GM23338 (cell line): ENCODE measurements at regions not wholly inside any gene's neighbourhood (a gene's known extent, or its start where the extent isn't known, plus 50 kb on each side); places are given as distances from the start of the nearest gene placed in this dataset.

Source experiments
- ATAC-seq: fragments of 200-7000 bp; cut with Tn5 transposase; 3 replicates; pipeline ENCODE4 v1.9.1; 2020
- DNase-seq: peaks from one replicate; pipeline ENCODE4 v3.0.0-alpha.2; 2015; ENCODE audit warnings: low spot score
- H2AFZ ChIP-seq: fragments of 200-600 bp; sonication (generic); 2 replicates; pipeline ENCODE4 v1.8.0; 2016; ENCODE audit warnings: antibody characterized with exemption, mild to moderate bottlenecking, moderate library complexity
- H3F3A ChIP-seq: fragments of 200-600 bp; sonication (generic); replicated peaks from 2 replicates; pipeline ENCODE4 v1.8.0; 2017; ENCODE audit warnings: antibody characterized with exemption, mixed run types, low read depth
- H3K27ac ChIP-seq: fragments of 200-600 bp; sonication (generic); 2 replicates; pipeline ENCODE4 v1.6.1; 2016; ENCODE audit warnings: low read depth
- H3K27me3 ChIP-seq: fragments of 200-600 bp; sonication (generic); 2 replicates; pipeline ENCODE4 v1.8.0; 2016; ENCODE audit warnings: mild to moderate bottlenecking, mixed run types, moderate library complexity; ENCODE audit not compliant: insufficient read depth
- H3K36me3 ChIP-seq: fragments of 200-600 bp; sonication (generic); 2 replicates; pipeline ENCODE4 v1.8.0; 2016; ENCODE audit warnings: mild to moderate bottlenecking; ENCODE audit not compliant: insufficient read depth
- H3K4me1 ChIP-seq: fragments of 200-600 bp; sonication (generic); 2 replicates; pipeline ENCODE4 v1.8.0; 2016; ENCODE audit warnings: mild to moderate bottlenecking, moderate library complexity; ENCODE audit not compliant: insufficient read depth
- H3K4me2 ChIP-seq: fragments of 200-600 bp; sonication (generic); 2 replicates; pipeline ENCODE4 v1.7.1; 2017; ENCODE audit warnings: mixed run types
- H3K4me3 ChIP-seq: fragments of 200-600 bp; sonication (generic); 2 replicates; pipeline ENCODE4 v1.6.1; 2016; ENCODE audit warnings: mixed run types
- H3K79me2 ChIP-seq: fragments of 200-600 bp; sonication (generic); replicated peaks from 2 replicates; pipeline ENCODE4 v1.8.0; 2017; ENCODE audit warnings: mild to moderate bottlenecking; ENCODE audit not compliant: insufficient read depth
- H3K9me2 ChIP-seq: fragments of 200-600 bp; sonication (generic); 2 replicates; pipeline ENCODE4 v1.8.0; 2017; ENCODE audit not compliant: insufficient read depth
- H4K20me1 ChIP-seq: fragments of 200-600 bp; sonication (generic); replicated peaks from 2 replicates; pipeline ENCODE4 v1.8.0; 2017; ENCODE audit warnings: mild to moderate bottlenecking; ENCODE audit not compliant: insufficient read depth
- H3K27ac Mint-ChIP-seq: 2 replicates; pipeline ENCODE4 v1.8.0; 2020; ENCODE audit warnings: inconsistent platforms, mild to moderate bottlenecking, moderate library complexity, mixed read lengths
- H3K27me3 Mint-ChIP-seq: 3 replicates; pipeline ENCODE4 v1.8.0; 2022; ENCODE audit warnings: low read depth, mild to moderate bottlenecking, moderate library complexity, mixed read lengths, inconsistent platforms; ENCODE audit not compliant: insufficient read depth, poor library complexity
- H3K36me3 Mint-ChIP-seq: 3 replicates; pipeline ENCODE4 v1.8.0; 2021; ENCODE audit warnings: low read depth, mild to moderate bottlenecking, inconsistent platforms, moderate library complexity, mixed read lengths
- H3K4me1 Mint-ChIP-seq: 3 replicates; pipeline ENCODE4 v1.8.0; 2020; ENCODE audit warnings: mild to moderate bottlenecking, inconsistent platforms, mixed read lengths
- H3K4me3 Mint-ChIP-seq: 3 replicates; pipeline ENCODE4 v1.8.0; 2021; ENCODE audit warnings: moderate library complexity, mild to moderate bottlenecking, inconsistent platforms, mixed read lengths
- H3K9me3 Mint-ChIP-seq: 3 replicates; pipeline ENCODE4 v1.8.0; 2020; ENCODE audit warnings: moderate library complexity, mild to moderate bottlenecking, inconsistent platforms, mixed read lengths
- CREB1 ChIP-seq: fragments of 250-450 bp; sonication (Bioruptor Pico); IDR thresholded peaks from 2 replicates; pipeline ENCODE4 v1.5.0; 2020; ENCODE audit warnings: low read depth, mild to moderate bottlenecking, moderate library complexity
- EZH2phosphoT487 ChIP-seq: fragments of 200-600 bp; sonication (generic); IDR thresholded peaks from one replicate; pipeline ENCODE4 v1.8.1; 2018; ENCODE audit warnings: antibody characterized with exemption; ENCODE audit not compliant: unreplicated experiment
- JUNB ChIP-seq: IDR thresholded peaks from one replicate; pipeline ENCODE4 v1.6.1; 2016; ENCODE audit warnings: antibody characterized with exemption; ENCODE audit not compliant: unreplicated experiment
- NANOG ChIP-seq: IDR thresholded peaks from 2 replicates; pipeline ENCODE4 v1.6.1; 2016; ENCODE audit warnings: antibody characterized with exemption, borderline replicate concordance
- POLR2AphosphoS5 ChIP-seq: IDR thresholded peaks from 2 replicates; pipeline ENCODE4 v1.6.1; 2016; ENCODE audit warnings: antibody characterized with exemption, low read depth
- STAT1 ChIP-seq: IDR thresholded peaks from one replicate; pipeline ENCODE4 v1.6.1; 2016; ENCODE audit warnings: antibody characterized with exemption; ENCODE audit not compliant: unreplicated experiment
- ZNF114 ChIP-seq: fragments of 250-450 bp; sonication (Bioruptor Pico); IDR thresholded peaks from 2 replicates; pipeline ENCODE4 v1.5.0; 2020; ENCODE audit warnings: mild to moderate bottlenecking, moderate library complexity
- ZNF331 ChIP-seq: fragments of 250-450 bp; sonication (Bioruptor Pico); IDR thresholded peaks from 2 replicates; pipeline ENCODE4 v1.5.0; 2020; ENCODE audit warnings: low read depth, mild to moderate bottlenecking, moderate library complexity
- TF ChIP-seq, protein P1 (sequence below): IDR thresholded peaks from one replicate; pipeline ENCODE4 v1.6.1; 2018; ENCODE audit warnings: antibody characterized with exemption; ENCODE audit not compliant: unreplicated experiment
- TF ChIP-seq, protein P2 (sequence below), 2 experiments: fragments of 200-600 bp in 1 of 2; sonication (generic) in 1 of 2; conservative IDR thresholded peaks; 2 replicates each; pipeline versions ENCODE4 v1.5.1 to v1.6.1; 2016 to 2017; ENCODE audit warnings: antibody characterized with exemption in 2 of 2, low read depth in 2 of 2, mild to moderate bottlenecking in 2 of 2, moderate library complexity in 1 of 2

DNA sequence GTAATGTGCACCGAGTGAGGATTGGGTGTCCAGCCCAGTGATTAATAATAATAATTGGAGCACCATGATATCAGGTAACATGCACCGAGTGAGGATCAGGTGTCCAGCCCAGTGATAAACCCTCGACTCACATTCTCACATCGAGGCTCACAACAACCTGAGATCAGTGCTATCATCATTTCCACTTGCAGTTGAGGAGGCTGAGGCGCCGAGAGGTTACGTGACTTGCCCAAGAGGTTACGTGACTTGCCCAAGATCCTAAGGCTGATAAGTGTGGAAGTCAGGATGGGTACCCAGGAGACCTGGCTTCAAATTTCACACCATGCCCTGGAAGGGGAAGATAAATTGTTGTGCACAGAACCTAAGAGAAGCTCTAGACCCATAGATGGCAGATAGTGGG lies 189.4 kb downstream of the MED10 start (continued):
- TF ChIP-seq EZH2phosphoT487, result no peak
- TF ChIP-seq STAT1, result no peak
- TF ChIP-seq, protein P1, sequence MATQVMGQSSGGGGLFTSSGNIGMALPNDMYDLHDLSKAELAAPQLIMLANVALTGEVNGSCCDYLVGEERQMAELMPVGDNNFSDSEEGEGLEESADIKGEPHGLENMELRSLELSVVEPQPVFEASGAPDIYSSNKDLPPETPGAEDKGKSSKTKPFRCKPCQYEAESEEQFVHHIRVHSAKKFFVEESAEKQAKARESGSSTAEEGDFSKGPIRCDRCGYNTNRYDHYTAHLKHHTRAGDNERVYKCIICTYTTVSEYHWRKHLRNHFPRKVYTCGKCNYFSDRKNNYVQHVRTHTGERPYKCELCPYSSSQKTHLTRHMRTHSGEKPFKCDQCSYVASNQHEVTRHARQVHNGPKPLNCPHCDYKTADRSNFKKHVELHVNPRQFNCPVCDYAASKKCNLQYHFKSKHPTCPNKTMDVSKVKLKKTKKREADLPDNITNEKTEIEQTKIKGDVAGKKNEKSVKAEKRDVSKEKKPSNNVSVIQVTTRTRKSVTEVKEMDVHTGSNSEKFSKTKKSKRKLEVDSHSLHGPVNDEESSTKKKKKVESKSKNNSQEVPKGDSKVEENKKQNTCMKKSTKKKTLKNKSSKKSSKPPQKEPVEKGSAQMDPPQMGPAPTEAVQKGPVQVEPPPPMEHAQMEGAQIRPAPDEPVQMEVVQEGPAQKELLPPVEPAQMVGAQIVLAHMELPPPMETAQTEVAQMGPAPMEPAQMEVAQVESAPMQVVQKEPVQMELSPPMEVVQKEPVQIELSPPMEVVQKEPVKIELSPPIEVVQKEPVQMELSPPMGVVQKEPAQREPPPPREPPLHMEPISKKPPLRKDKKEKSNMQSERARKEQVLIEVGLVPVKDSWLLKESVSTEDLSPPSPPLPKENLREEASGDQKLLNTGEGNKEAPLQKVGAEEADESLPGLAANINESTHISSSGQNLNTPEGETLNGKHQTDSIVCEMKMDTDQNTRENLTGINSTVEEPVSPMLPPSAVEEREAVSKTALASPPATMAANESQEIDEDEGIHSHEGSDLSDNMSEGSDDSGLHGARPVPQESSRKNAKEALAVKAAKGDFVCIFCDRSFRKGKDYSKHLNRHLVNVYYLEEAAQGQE, result no peak
- TF ChIP-seq CREB1, result no peak
- no peak for TF ChIP-seq ZNF114 (CRISPR knock-in tag)
- no peak for TF ChIP-seq NANOG

DNA sequence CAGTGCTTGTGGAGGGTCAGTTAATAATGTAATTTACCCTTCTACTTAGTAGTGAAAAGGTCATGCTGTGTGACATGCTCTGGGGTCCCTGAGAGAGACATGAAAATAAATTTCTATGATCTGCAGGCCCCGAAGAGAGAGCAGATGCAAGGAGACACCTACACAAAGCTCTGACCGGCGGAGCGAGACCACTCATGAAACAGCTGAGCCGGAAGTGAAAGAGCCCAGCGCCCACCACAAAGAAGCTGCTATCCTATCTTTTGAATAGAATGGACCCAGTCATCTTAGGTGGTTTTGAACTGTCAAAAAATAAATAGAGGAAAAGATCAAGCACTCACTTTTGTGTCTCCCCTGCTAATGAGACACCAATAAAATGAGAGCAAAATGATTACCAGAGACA lies 190.0 kb downstream of the MED10 start:
- Histone ChIP-seq H3K4me2 (no peak overlapping the region), H3K9me2 (no peaks in the 10 kb centered on the region), H3K27ac (no peak overlapping the region), H4K20me1 (no peaks in the 10 kb centered on the region), H3K36me3 (no peaks in the 10 kb centered on the region), H2AFZ (no peak overlapping the region), H3K4me1 (no peaks in the 10 kb centered on the region; the same call in 1 of the 2 replicates), H3K4me3 (no peak overlapping the region), H3F3A (no peaks in the 10 kb centered on the region), H3K27me3 (no peaks in the 10 kb centered on the region), H3K79me2 (no peaks in the 10 kb centered on the region)
- peaks cover 4% of the 10 kb centered on the region; the same call in 2 of the 3 replicates for H3K36me3 Mint-ChIP-seq
- peaks cover 2% of the 10 kb centered on the region for H3K27me3 Mint-ChIP-seq
- H3K9me3 Mint-ChIP-seq, result peaks cover 6% of the 10 kb centered on the region; the same call in 1 of the 3 replicates
- no peak overlapping the region for H3K4me3 Mint-ChIP-seq
- no peak for ATAC-seq
- no peak for DNase-seq
- no peak overlapping the region for H3K27ac Mint-ChIP-seq
- H3K4me1 Mint-ChIP-seq, result peaks cover 3% of the 10 kb centered on the region; the same call in 1 of the 3 replicates
- TF ChIP-seq, protein P2, sequence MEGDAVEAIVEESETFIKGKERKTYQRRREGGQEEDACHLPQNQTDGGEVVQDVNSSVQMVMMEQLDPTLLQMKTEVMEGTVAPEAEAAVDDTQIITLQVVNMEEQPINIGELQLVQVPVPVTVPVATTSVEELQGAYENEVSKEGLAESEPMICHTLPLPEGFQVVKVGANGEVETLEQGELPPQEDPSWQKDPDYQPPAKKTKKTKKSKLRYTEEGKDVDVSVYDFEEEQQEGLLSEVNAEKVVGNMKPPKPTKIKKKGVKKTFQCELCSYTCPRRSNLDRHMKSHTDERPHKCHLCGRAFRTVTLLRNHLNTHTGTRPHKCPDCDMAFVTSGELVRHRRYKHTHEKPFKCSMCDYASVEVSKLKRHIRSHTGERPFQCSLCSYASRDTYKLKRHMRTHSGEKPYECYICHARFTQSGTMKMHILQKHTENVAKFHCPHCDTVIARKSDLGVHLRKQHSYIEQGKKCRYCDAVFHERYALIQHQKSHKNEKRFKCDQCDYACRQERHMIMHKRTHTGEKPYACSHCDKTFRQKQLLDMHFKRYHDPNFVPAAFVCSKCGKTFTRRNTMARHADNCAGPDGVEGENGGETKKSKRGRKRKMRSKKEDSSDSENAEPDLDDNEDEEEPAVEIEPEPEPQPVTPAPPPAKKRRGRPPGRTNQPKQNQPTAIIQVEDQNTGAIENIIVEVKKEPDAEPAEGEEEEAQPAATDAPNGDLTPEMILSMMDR (conservative IDR thresholded peaks at IDR 0.05; ENCODE audit: low read depth in 2 of 2), result no peak
- TF ChIP-seq POLR2AphosphoS5 (no peak), JUNB (no peak), ZNF114 (CRISPR knock-in tag) (no peak), ZNF331 (CRISPR knock-in tag) (no peak), EZH2phosphoT487 (no peak)
- TF ChIP-seq, protein P1, result no peak
